K562 (cell line): ENCODE measurements at regions not wholly inside any gene's neighbourhood (a gene's known extent, or its start where the extent isn't known, plus 50 kb on each side); places are given as distances from the start of the nearest gene placed in this dataset.

Experiments used
- ATAC-seq: fragments of 200-7000 bp; cut with Tn5 transposase; 3 replicates; pipeline ENCODE4 v1.9.1; 2020; ENCODE audit warnings: moderate library complexity
- BruUV-seq: library from RNA; stranded (reverse); fragments of 400-500 nt; replicated peaks from 2 replicates; lab custom pipeline; 2021; lab: Mats Ljungman, UMichigan
- CTCF ChIA-PET: fragments of 300-600 bp; formaldehyde crosslinking; extraction: SDS; loops from one replicate; lab custom pipeline; 2021; ENCODE audit warnings: low intra/inter-chr PET ratio; lab: Yijun Ruan, JAX
- POLR2A ChIA-PET: fragments of 300-600, 350-650 bp; sonication (Branson Sonifier 250); formaldehyde crosslinking; extraction: SDS; loops from one replicate; lab custom pipeline; 2021; ENCODE audit warnings: antibody characterized with exemption, inconsistent platforms; lab: Yijun Ruan, JAX
- DNase-seq, 4 experiments: peaks; one replicate each; pipeline versions ENCODE4 v3.0.0 to v3.0.0-alpha.2; 2011 to 2018; ENCODE audit warnings: low spot score in 3 of 4, mixed read lengths in 3 of 4; ENCODE audit errors: extremely low read depth in 1 of 4
- FAIRE-seq: peaks from 2 replicates; lab custom pipeline; 2011; peaks lifted over from hg19 to GRCh38; lab: Jason Lieb, UNC
- H2AFZ ChIP-seq: 2 replicates; pipeline ENCODE4 v1.6.0; 2011; ENCODE audit warnings: low read depth, low read length, control low read depth, inconsistent platforms
- H3K27ac ChIP-seq: fragments of 200-600 bp; 3 replicates; pipeline ENCODE4 v1.8.0; 2011; ENCODE audit warnings: low read depth, mild to moderate bottlenecking, control low read depth, inconsistent platforms, low read length, moderate library complexity, mixed read lengths; ENCODE audit errors: extremely low read depth
- H3K27me3 ChIP-seq, 2 experiments: fragments of 300-600 bp in 1 of 2; 2 replicates in 1 of 2; 3 replicates in 1 of 2; pipeline versions ENCODE4 v1.6.0 to v1.8.0; 2011; ENCODE audit warnings: inconsistent platforms in 2 of 2, low read length in 2 of 2, mild to moderate bottlenecking in 1 of 2, mixed read lengths in 1 of 2, moderate library complexity in 1 of 2; ENCODE audit not compliant: control insufficient read depth in 2 of 2, insufficient read depth in 2 of 2
- H3K36me3 ChIP-seq: fragments of 300-600 bp; 3 replicates; pipeline ENCODE4 v1.8.0; 2011; ENCODE audit warnings: mild to moderate bottlenecking, low read length, inconsistent platforms; ENCODE audit not compliant: control insufficient read depth, insufficient read depth
- H3K4me1 ChIP-seq, 2 experiments: fragments of 200-600 bp in 1 of 2; replicated peaks in 1 of 2; 2 replicates in 1 of 2; 3 replicates in 1 of 2; pipeline versions ENCODE4 v1.5.1 to v1.8.0; 2011; ENCODE audit warnings: inconsistent platforms in 2 of 2, low read length in 2 of 2, mild to moderate bottlenecking in 1 of 2, mixed read lengths in 1 of 2, moderate library complexity in 1 of 2; ENCODE audit not compliant: control insufficient read depth in 2 of 2, insufficient read depth in 2 of 2
- H3K4me2 ChIP-seq: 2 replicates; pipeline ENCODE4 v1.6.1; 2011; ENCODE audit warnings: low read length, control low read depth, inconsistent platforms, mixed read lengths; ENCODE audit not compliant: insufficient read depth
- H3K4me3 ChIP-seq: fragments of 200-600 bp; sonication (generic), shearing (Covaris generic); 2 replicates; pipeline ENCODE4 v1.5.1; 2016; ENCODE audit warnings: control low read depth, inconsistent platforms
- H3K79me2 ChIP-seq: fragments of 200-600 bp; 3 replicates; pipeline ENCODE4 v1.8.0; 2011; ENCODE audit warnings: low read length, inconsistent platforms; ENCODE audit not compliant: control insufficient read depth, insufficient read depth
- H3K9ac ChIP-seq, 2 experiments: 2 replicates each; pipeline versions ENCODE4 v1.6.0 to v1.6.1; 2011; ENCODE audit warnings: low read depth in 2 of 2, low read length in 2 of 2, control low read depth in 1 of 2, inconsistent platforms in 1 of 2, mild to moderate bottlenecking in 1 of 2, mixed read lengths in 1 of 2; ENCODE audit not compliant: insufficient read depth in 1 of 2
- H3K9me1 ChIP-seq: one replicate; pipeline ENCODE4 v1.6.0; 2011; ENCODE audit warnings: inconsistent platforms, mild to moderate bottlenecking, low read length, moderate library complexity; ENCODE audit not compliant: control insufficient read depth, insufficient read depth
- H3K9me3 ChIP-seq: replicated peaks from 2 replicates; pipeline ENCODE4 v1.5.1; 2011; ENCODE audit warnings: low read depth, low read length, inconsistent platforms; ENCODE audit not compliant: control insufficient read depth, insufficient read depth
- H4K20me1 ChIP-seq: replicated peaks from 2 replicates; pipeline ENCODE4 v1.6.1; 2011; ENCODE audit warnings: low read length, inconsistent platforms, mixed read lengths; ENCODE audit not compliant: control insufficient read depth, insufficient read depth
- BCL6 ChIP-seq: fragments of 250-450 bp; sonication (Bioruptor Pico); IDR thresholded peaks from 2 replicates; pipeline ENCODE4 v1.4.0; 2020
- CREB5 ChIP-seq: fragments of 250-450 bp; sonication (Bioruptor Pico); IDR thresholded peaks from 2 replicates; pipeline ENCODE4 v1.5.0; 2020; ENCODE audit warnings: mild to moderate bottlenecking
- TGIF2 ChIP-seq: sonication (generic); formaldehyde crosslinking; IDR thresholded peaks from 2 replicates; pipeline ENCODE4 v1.8.1; 2022; ENCODE audit warnings: mild to moderate bottlenecking, missing genetic modification reagents, moderate library complexity
- ZNF124 ChIP-seq: sonication (generic); formaldehyde crosslinking; IDR thresholded peaks from 2 replicates; pipeline ENCODE4 v1.8.1; 2022; ENCODE audit warnings: missing genetic modification reagents
- ZNF395 ChIP-seq: fragments of 200-800 bp; sonication (Bioruptor generic); IDR thresholded peaks from 2 replicates; pipeline ENCODE4 v1.6.1; 2017; ENCODE audit warnings: missing genetic modification characterization, missing compliant biosample characterization
- WGBS: fragments of 100-300 bp; shearing (Covaris generic); methylation state at CpG from one replicate; pipeline ENCODE4 v1.1.6; 2016; ENCODE audit warnings: low coverage, mixed read lengths; ENCODE audit not compliant: insufficient coverage; ENCODE audit errors: missing lambda C conversion rate; 5-methylcytosine and 5-hydroxymethylcytosine counted together
- in situ Hi-C: fragments of 300-500 bp; cut with MboI; formaldehyde crosslinking; loops from 4 replicates; pipeline ENCODE4 v1.15.0; 2018; ENCODE audit warnings: inconsistent platforms, mixed read lengths
- intact Hi-C: fragments of 100-400 bp; cut with micrococcal nuclease; formaldehyde crosslinking; loops from 2 replicates; pipeline ENCODE4 v1.14.2; 2022
- TF ChIP-seq, protein P1 (sequence below): fragments of 250-450 bp; sonication (Bioruptor Pico); IDR thresholded peaks from 2 replicates; pipeline ENCODE4 v1.4.0; 2020; ENCODE audit warnings: mild to moderate bottlenecking, moderate library complexity

- H4K20me1 ChIP-seq, result no peaks in the 10 kb centered on the region
- POLR2A ChIA-PET, result interaction anchor here (0.7 kb wide), 1 partner anchor 98 kb away, joined by 3 read pairs; no protein-coding TSS in a partner anchor
- H3K9me1 ChIP-seq, result no peaks in the 10 kb centered on the region
- no TSS peak for BruUV-seq
- H3K4me3 ChIP-seq, result no peak overlapping the region
- no peak for DNase-seq
- CTCF ChIA-PET, result no interaction called here
- TF ChIP-seq ZNF124 (CRISPR knock-in tag), result no peak
- no peak for TF ChIP-seq ZNF395 (CRISPR knock-in tag)
- no peak for TF ChIP-seq TGIF2 (CRISPR knock-in tag)
- TF ChIP-seq, protein P1, sequence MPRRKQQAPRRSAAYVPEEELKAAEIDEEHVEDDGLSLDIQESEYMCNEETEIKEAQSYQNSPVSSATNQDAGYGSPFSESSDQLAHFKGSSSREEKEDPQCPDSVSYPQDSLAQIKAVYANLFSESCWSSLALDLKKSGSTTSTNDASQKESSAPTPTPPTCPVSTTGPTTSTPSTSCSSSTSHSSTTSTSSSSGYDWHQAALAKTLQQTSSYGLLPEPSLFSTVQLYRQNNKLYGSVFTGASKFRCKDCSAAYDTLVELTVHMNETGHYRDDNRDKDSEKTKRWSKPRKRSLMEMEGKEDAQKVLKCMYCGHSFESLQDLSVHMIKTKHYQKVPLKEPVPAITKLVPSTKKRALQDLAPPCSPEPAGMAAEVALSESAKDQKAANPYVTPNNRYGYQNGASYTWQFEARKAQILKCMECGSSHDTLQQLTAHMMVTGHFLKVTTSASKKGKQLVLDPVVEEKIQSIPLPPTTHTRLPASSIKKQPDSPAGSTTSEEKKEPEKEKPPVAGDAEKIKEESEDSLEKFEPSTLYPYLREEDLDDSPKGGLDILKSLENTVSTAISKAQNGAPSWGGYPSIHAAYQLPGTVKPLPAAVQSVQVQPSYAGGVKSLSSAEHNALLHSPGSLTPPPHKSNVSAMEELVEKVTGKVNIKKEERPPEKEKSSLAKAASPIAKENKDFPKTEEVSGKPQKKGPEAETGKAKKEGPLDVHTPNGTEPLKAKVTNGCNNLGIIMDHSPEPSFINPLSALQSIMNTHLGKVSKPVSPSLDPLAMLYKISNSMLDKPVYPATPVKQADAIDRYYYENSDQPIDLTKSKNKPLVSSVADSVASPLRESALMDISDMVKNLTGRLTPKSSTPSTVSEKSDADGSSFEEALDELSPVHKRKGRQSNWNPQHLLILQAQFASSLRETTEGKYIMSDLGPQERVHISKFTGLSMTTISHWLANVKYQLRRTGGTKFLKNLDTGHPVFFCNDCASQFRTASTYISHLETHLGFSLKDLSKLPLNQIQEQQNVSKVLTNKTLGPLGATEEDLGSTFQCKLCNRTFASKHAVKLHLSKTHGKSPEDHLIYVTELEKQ (CRISPR knock-in tag), result no peak
- TF ChIP-seq BCL6 (CRISPR knock-in tag), result no peak
- no peak for TF ChIP-seq CREB5 (CRISPR knock-in tag)
- intact Hi-C loops, result no loop called here
- no peak overlapping the region for H2AFZ ChIP-seq
- H3K4me1 ChIP-seq, result no peaks in the 10 kb centered on the region
- H3K79me2 ChIP-seq, result no peaks in the 10 kb centered on the region
- ATAC-seq, result no peak
- H3K4me2 ChIP-seq, result no peak overlapping the region
- no peak overlapping the region for H3K27ac ChIP-seq
- no peaks in the 10 kb centered on the region for H3K27me3 ChIP-seq
- no peak for FAIRE-seq
- no peaks in the 10 kb centered on the region for H3K9me3 ChIP-seq
- in situ Hi-C loops, result no loop called here
- 3% methylated on average over 3 of the region's 3 CpGs for WGBS
- no peaks in the 10 kb centered on the region for H3K36me3 ChIP-seq
- no peak overlapping the region for H3K9ac ChIP-seq
Measured at GRCh38 chr13:55653497-55653896, 1487.2 kb upstream of the PRR20A start.
